ENCODE measurements at regions not wholly inside any gene's neighbourhood (a gene's known extent, or its start where the extent isn't known, plus 50 kb on each side); places are given as distances from the start of the nearest gene placed in this dataset.

GRCh38 chr20:18237682-18238081 lies 50.6 kb upstream of the ZNF133 start:
- FAIRE-seq (no peak), ATAC-seq (no peak), DNase-seq (ENCODE audit: low read depth in 1 of 2, low spot score in 1 of 2) (no peak)
- Histone ChIP-seq H3K4me1 (no peaks in the 10 kb centered on the region), H3K9me3 (peaks cover 39% of the 10 kb centered on the region), H3K27ac (no peak overlapping the region), H3K4me2 (no peak overlapping the region), H3K4me3 (no peak overlapping the region)
- 78% methylated on average over 5 of the region's 5 CpGs for WGBS (ENCODE audit: missing lambda C conversion rate)
- ChIA-PET CTCF (interaction anchor here (1.2 to 3.5 kb wide), 2 partner anchors 14 to 39 kb away, joined by 5 to 11 read pairs; no protein-coding TSS in a partner anchor), POLR2A (no interaction called here)
- TF ChIP-seq CHD2 (IDR thresholded peaks at IDR 0.05; ENCODE audit: low read length, partially characterized antibody) (no peak), POLR2A (IDR thresholded peaks at IDR 0.05; ENCODE audit: low read length) (no peak), TP53 (CRISPR knock-in tag; IDR thresholded peaks at IDR 0.05) (no peak), RFX5 (IDR thresholded peaks at IDR 0.05) (no peak), CTCF (IDR thresholded peaks at IDR 0.05) (no peak), BCL3 (IDR thresholded peaks at IDR 0.05) (no peak), SREBF2 (IDR thresholded peaks at IDR 0.05) (no peak), SMC3 (IDR thresholded peaks at IDR 0.05) (no peak), EHF (CRISPR knock-in tag; IDR thresholded peaks at IDR 0.05) (no peak), REST (IDR thresholded peaks at IDR 0.05) (no peak), HES2 (IDR thresholded peaks at IDR 0.05) (no peak), PHF8 (IDR thresholded peaks at IDR 0.05; ENCODE audit: borderline replicate concordance, low read depth) (no peak), RCOR1 (IDR thresholded peaks at IDR 0.05; ENCODE audit: low read depth, low read length) (no peak), FOXS1 (CRISPR knock-in tag; IDR thresholded peaks at IDR 0.05) (no peak), MYC (IDR thresholded peaks at IDR 0.05; ENCODE audit: borderline replicate concordance, low read length) (no peak)

All from A549 (cell line).